C4-2B (cell line): ENCODE measurements at regions not wholly inside any gene's neighbourhood (a gene's known extent, or its start where the extent isn't known, plus 50 kb on each side); places are given as distances from the start of the nearest gene placed in this dataset.

Source experiments
- H3K27ac ChIP-seq: fragments of 450-650 bp; 2 replicates; pipeline ENCODE4 v1.5.1; 2017
- CTCF ChIP-seq: fragments of 450-650 bp; conservative IDR thresholded peaks from 2 replicates; pipeline ENCODE4 v1.5.1; 2017; ENCODE audit warnings: mild to moderate bottlenecking
- ZFX ChIP-seq: fragments of 450-650 bp; IDR thresholded peaks from 2 replicates; pipeline ENCODE4 v1.6.1; 2017

- TF ChIP-seq CTCF (no peak), ZFX (no peak)
Observed at GRCh38 chr4:111701102-111701501, 444.2 kb upstream of the FAM241A start.

DNA sequence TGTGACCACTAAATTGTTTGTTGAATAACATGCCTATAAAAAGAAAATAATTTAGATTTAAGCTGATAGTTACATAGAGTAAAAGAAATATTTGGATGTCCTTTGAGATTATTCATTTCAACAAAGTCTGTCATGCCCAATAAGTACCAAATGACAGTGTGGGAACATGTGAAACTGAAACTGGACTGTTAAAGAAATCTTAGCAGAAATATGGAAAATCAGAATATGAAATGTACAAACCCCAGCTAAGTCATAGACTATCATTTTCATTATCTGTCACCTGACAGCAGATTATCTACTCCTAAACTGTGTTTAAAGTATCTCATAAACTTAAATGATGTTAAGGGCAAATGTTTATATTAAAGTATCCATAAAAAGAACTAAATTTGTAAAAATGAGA is 437.8 kb upstream of the FAM241A start:
- no peak overlapping the region for H3K27ac ChIP-seq
- TF ChIP-seq ZFX = no peak
- no peak for TF ChIP-seq CTCF

More at GRCh38 chr4:111701102-111701501, 444.2 kb upstream of the FAM241A start:
- H3K27ac ChIP-seq = no peak overlapping the region

DNA sequence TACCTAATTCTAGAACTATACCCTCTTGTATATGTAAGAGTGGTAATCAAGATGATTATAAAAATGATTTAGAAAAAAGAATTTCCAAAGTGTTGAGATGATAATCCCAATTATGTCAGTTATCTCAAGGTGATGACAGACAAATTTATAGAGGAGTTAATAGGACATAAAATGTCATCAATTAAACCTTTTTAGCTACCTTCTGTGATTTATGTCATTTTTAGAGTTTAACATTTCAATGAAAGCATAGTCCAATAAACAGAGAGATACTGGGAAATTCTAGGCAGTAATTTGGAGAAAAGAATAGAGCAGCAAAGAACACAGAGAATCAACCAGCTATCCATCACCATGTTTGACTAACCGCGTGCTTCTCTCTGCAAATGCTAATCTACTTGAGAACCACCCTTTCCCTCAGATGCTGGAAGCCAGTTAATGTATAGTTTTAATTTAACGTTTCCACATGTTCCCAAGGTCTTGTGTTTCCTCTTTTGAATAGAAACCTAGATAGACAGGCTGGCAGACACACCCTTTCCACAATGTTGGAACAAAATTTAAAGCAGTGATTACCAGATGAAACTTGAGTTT is 433.1 kb upstream of the FAM241A start:
- TF ChIP-seq CTCF (no peak), ZFX (no peak)
- no peak overlapping the region for H3K27ac ChIP-seq

DNA sequence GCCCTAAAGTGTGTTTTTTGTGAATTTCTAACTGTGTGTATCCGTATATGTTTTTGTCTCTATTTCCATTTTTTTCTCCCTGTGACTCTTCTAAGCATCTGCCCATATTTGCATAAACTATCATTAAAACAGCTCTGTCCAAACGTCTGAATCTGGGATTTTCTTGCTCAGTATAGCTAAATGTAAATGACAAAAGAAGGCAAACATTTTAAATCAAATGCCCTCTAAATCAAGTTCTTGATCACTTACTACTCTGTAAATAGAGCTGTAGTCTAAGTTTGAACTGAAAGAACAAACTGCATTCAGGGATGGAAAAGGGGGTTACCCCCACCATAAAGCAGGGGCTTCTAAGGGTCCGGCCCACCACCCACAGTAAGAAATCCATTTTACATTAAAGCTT is 432.0 kb upstream of the FAM241A start:
- TF ChIP-seq CTCF (no peak), ZFX (no peak)
- H3K27ac ChIP-seq = no peak overlapping the region

- TF ChIP-seq ZFX (no peak), CTCF (no peak)
Observed at GRCh38 chr4:111717921-111718320, 427.3 kb upstream of the FAM241A start.

GRCh38 chr4:111718763-111719559 is 426.3 kb upstream of the FAM241A start:
- no peak overlapping the region for H3K27ac ChIP-seq
- TF ChIP-seq CTCF = no peak
- TF ChIP-seq ZFX = no peak

More at GRCh38 chr4:111717921-111718320, 427.3 kb upstream of the FAM241A start:
- H3K27ac ChIP-seq = no peak overlapping the region

GRCh38 chr4:111720866-111721265 is 424.4 kb upstream of the FAM241A start:
- no peak for TF ChIP-seq ZFX
- no peak for TF ChIP-seq CTCF
- no peak overlapping the region for H3K27ac ChIP-seq
